GM12878 (cell line): ENCODE measurements at regions not wholly inside any gene's neighbourhood (a gene's known extent, or its start where the extent isn't known, plus 50 kb on each side); places are given as distances from the start of the nearest gene placed in this dataset.

Source experiments
- ATAC-seq: fragments of 200-7000 bp; cut with Tn5 transposase; 3 replicates; pipeline ENCODE4 v1.9.1; 2020; ENCODE audit warnings: mild to moderate bottlenecking, moderate library complexity
- BruUV-seq: library from RNA; stranded (reverse); fragments of 400-500 nt; replicated peaks from 2 replicates; lab custom pipeline; 2021; lab: Mats Ljungman, UMichigan
- CTCF ChIA-PET: fragments of 300-600 bp; sonication (Branson Sonifier 250); formaldehyde crosslinking; extraction: SDS; loops from one replicate; lab custom pipeline; 2021; ENCODE audit warnings: inconsistent platforms; lab: Yijun Ruan, JAX
- POLR2A ChIA-PET: fragments of 350-600 bp; formaldehyde crosslinking; extraction: SDS; loops from one replicate; lab custom pipeline; 2021; ENCODE audit warnings: inconsistent platforms; lab: Charles Lee
- RAD21 ChIA-PET: fragments of 300-600 bp; sonication (Branson Sonifier 250); formaldehyde crosslinking; loops from one replicate; lab custom pipeline; 2023; ENCODE audit warnings: antibody characterized with exemption; ENCODE audit not compliant: unreplicated experiment; lab: Charles Lee
- SMC1A ChIA-PET: fragments of 300-600 bp; sonication (Branson Sonifier 250); formaldehyde crosslinking; loops from one replicate; lab custom pipeline; 2023; ENCODE audit not compliant: unreplicated experiment, uncharacterized antibody; lab: Charles Lee
- DNase-seq: peaks from one replicate; pipeline ENCODE4 v3.0.0-alpha.2; 2011; ENCODE audit warnings: low read depth, low spot score
- FAIRE-seq: peaks from 3 replicates; lab custom pipeline; 2011; peaks lifted over from hg19 to GRCh38; lab: Jason Lieb, UNC
- H2AFZ ChIP-seq: 2 replicates; pipeline ENCODE4 v1.6.0; 2011; ENCODE audit warnings: low read depth, low read length, control low read depth; ENCODE audit not compliant: control insufficient read depth
- H3K27ac ChIP-seq: 2 replicates; pipeline ENCODE4 v1.5.1; 2011; ENCODE audit warnings: control low read depth; ENCODE audit not compliant: control insufficient read depth, insufficient read depth
- H3K27me3 ChIP-seq, 2 experiments: replicated peaks in 1 of 2; 2 replicates each; pipeline versions ENCODE4 v1.6.0 to v1.6.1; 2011; ENCODE audit warnings: low read length in 1 of 2; ENCODE audit not compliant: control insufficient read depth in 2 of 2, insufficient read depth in 2 of 2
- H3K36me3 ChIP-seq, 2 experiments: 2 replicates each; pipeline ENCODE4 v1.5.1; 2011; ENCODE audit warnings: low read length in 1 of 2; ENCODE audit not compliant: control insufficient read depth in 2 of 2, insufficient read depth in 2 of 2
- H3K4me1 ChIP-seq: 2 replicates; pipeline ENCODE4 v1.6.1; 2011; ENCODE audit warnings: mild to moderate bottlenecking, low read length, moderate library complexity, mixed read lengths; ENCODE audit not compliant: control insufficient read depth, insufficient read depth
- H3K4me2 ChIP-seq: 2 replicates; pipeline ENCODE4 v1.6.0; 2011; ENCODE audit warnings: control low read depth; ENCODE audit not compliant: control insufficient read depth, insufficient read depth
- H3K4me3 ChIP-seq: fragments of 200-600 bp; sonication (generic); 2 replicates; pipeline ENCODE4 v1.5.1; 2016
- H3K79me2 ChIP-seq: 2 replicates; pipeline ENCODE4 v1.6.0; 2011; ENCODE audit warnings: low read length; ENCODE audit not compliant: control insufficient read depth, insufficient read depth
- H3K9ac ChIP-seq: 2 replicates; pipeline ENCODE4 v1.8.0; 2011; ENCODE audit warnings: low read length, control low read depth, mixed read lengths; ENCODE audit not compliant: control insufficient read depth, insufficient read depth
- H3K9me3 ChIP-seq: replicated peaks from 3 replicates; pipeline ENCODE4 v1.5.1; 2011; ENCODE audit warnings: mild to moderate bottlenecking, low read length; ENCODE audit not compliant: control insufficient read depth, insufficient read depth
- H4K20me1 ChIP-seq: 2 replicates; pipeline ENCODE4 v1.6.0; 2011; ENCODE audit not compliant: control insufficient read depth, insufficient read depth
- E4F1 ChIP-seq: fragments of 450-650 bp; IDR thresholded peaks from 2 replicates; pipeline ENCODE4 v1.6.1; 2018; ENCODE audit warnings: borderline replicate concordance, mild to moderate bottlenecking; ENCODE audit not compliant: partially characterized antibody
- EED ChIP-seq: sonication (generic); IDR thresholded peaks from 2 replicates; pipeline ENCODE4 v1.6.1; 2016; ENCODE audit warnings: antibody characterized with exemption, low read depth
- EGR1 ChIP-seq, 2 experiments: IDR thresholded peaks; 1 replicate in 1 of 2; 2 replicates in 1 of 2; pipeline ENCODE4 v1.6.1; 2011 to 2012; ENCODE audit warnings: low read depth in 2 of 2, low read length in 2 of 2, borderline replicate concordance in 1 of 2, mild to moderate bottlenecking in 1 of 2, moderate library complexity in 1 of 2
- FOXK2 ChIP-seq: fragments of 450-650 bp; IDR thresholded peaks from 2 replicates; pipeline ENCODE4 v1.6.1; 2017; ENCODE audit warnings: mild to moderate bottlenecking, moderate library complexity
- IRF4 ChIP-seq: IDR thresholded peaks from 2 replicates; pipeline ENCODE4 v1.6.1; 2011; ENCODE audit warnings: low read depth, low read length
- KDM1A ChIP-seq: fragments of 200-600 bp; sonication (generic); IDR thresholded peaks from 2 replicates; pipeline ENCODE4 v1.6.1; 2016; ENCODE audit warnings: borderline replicate concordance
- NFYA ChIP-seq: IDR thresholded peaks from 2 replicates; pipeline ENCODE4 v1.6.1; 2011; ENCODE audit warnings: low read depth, mild to moderate bottlenecking, low read length, improper control_type of control experiment, borderline replicate concordance
- NRF1 ChIP-seq: conservative IDR thresholded peaks from 2 replicates; pipeline ENCODE4 v1.6.1; 2011; ENCODE audit warnings: mild to moderate bottlenecking, low read depth, low read length, improper control_type of control experiment
- PBX3 ChIP-seq: IDR thresholded peaks from 2 replicates; pipeline ENCODE4 v1.6.1; 2011; ENCODE audit warnings: mild to moderate bottlenecking, low read depth, low read length, moderate library complexity; ENCODE audit not compliant: insufficient replicate concordance
- PML ChIP-seq: IDR thresholded peaks from 2 replicates; pipeline ENCODE4 v1.6.1; 2012; ENCODE audit warnings: low read length, inconsistent platforms
- POLR2A ChIP-seq: IDR thresholded peaks from 2 replicates; pipeline ENCODE4 v1.6.1; 2011; ENCODE audit warnings: low read depth, mild to moderate bottlenecking, low read length
- RELA ChIP-seq: fragments of 450-650 bp; IDR thresholded peaks from 2 replicates; pipeline ENCODE4 v1.8.0; 2014; ENCODE audit warnings: borderline replicate concordance; ENCODE audit not compliant: partially characterized antibody
- TBL1XR1 ChIP-seq: IDR thresholded peaks from 2 replicates; pipeline ENCODE4 v1.6.1; 2012; ENCODE audit warnings: low read depth, low read length, improper control_type of control experiment
- ZNF274 ChIP-seq: IDR thresholded peaks from one replicate; pipeline ENCODE4 v1.8.0; 2011; ENCODE audit not compliant: insufficient read length, insufficient read depth
- WGBS: methylation state at CpG from one replicate; pipeline ENCODE4 v1.1.6; 2016; ENCODE audit warnings: low lambda C conversion rate; ENCODE audit not compliant: insufficient replicate concordance, insufficient coverage; ENCODE audit errors: missing lambda C conversion rate; 5-methylcytosine and 5-hydroxymethylcytosine counted together
- in situ Hi-C: fragments of 300-500 bp; cut with MboI; formaldehyde crosslinking; loops from 9 replicates; pipeline ENCODE4 v1.14.3; 2018; ENCODE audit warnings: mixed read lengths
- intact Hi-C: fragments of 100-400 bp; cut with micrococcal nuclease; formaldehyde crosslinking; loops from one replicate; pipeline ENCODE4 v1.14.2; 2022; ENCODE audit not compliant: unreplicated experiment

GRCh38 chr17:14498812-14499211 lies 197.9 kb downstream of the HS3ST3B1 start:
- Histone ChIP-seq H3K4me2 (no peak overlapping the region), H4K20me1 (no peaks in the 10 kb centered on the region), H3K36me3 (no peaks in the 10 kb centered on the region), H3K27me3 (no peaks in the 10 kb centered on the region), H3K9ac (no peak overlapping the region), H2AFZ (no peak overlapping the region), H3K79me2 (no peaks in the 10 kb centered on the region), H3K27ac (no peak overlapping the region), H3K4me1 (no peaks in the 10 kb centered on the region), H3K9me3 (no peaks in the 10 kb centered on the region), H3K4me3 (no peak overlapping the region)
- 0% methylated on average over 1 of the region's 1 CpG for WGBS
- ChIA-PET SMC1A (no interaction called here), RAD21 (no interaction called here), POLR2A (no interaction called here), CTCF (no interaction called here)
- FAIRE-seq (no peak), ATAC-seq (no peak), DNase-seq (no peak)
- no peak for TF ChIP-seq IRF4
- TF ChIP-seq ZNF274 = no peak
- no peak for TF ChIP-seq KDM1A
- no peak for TF ChIP-seq EGR1 (IDR thresholded peaks at IDR 0.05; ENCODE audit: borderline replicate concordance in 1 of 2, low read depth in 2 of 2, low read length in 2 of 2)
- TF ChIP-seq PML = no peak
- TF ChIP-seq RELA = no peak
- no peak for TF ChIP-seq POLR2A
- no peak for TF ChIP-seq EED
- no peak for TF ChIP-seq TBL1XR1
- no peak for TF ChIP-seq E4F1
- no peak for TF ChIP-seq FOXK2
- TF ChIP-seq NRF1 = no peak
- no peak for TF ChIP-seq PBX3
- no peak for TF ChIP-seq NFYA
- no TSS peak for BruUV-seq
- in situ Hi-C loops (no loop called here), intact Hi-C loops (no loop called here)
